Spinal cord (tissue), 9 donors: ENCODE measurements at regions not wholly inside any gene's neighbourhood (a gene's known extent, or its start where the extent isn't known, plus 50 kb on each side); places are given as distances from the start of the nearest gene placed in this dataset.

ENCODE experiments used
- DNase-seq, 6 donors: peaks; one replicate each; pipeline versions ENCODE4 v3.0.0 to v3.0.0-alpha.2; 2013 to 2015; ENCODE audit warnings: low spot score in 6 of 6, low read depth in 4 of 6
- H3K27ac ChIP-seq: one replicate; pipeline ENCODE4 v1.5.1; 2013; ENCODE audit warnings: low read depth, low read length, control low read depth
- H3K27me3 ChIP-seq: one replicate; pipeline ENCODE4 v1.6.1; 2013; ENCODE audit warnings: low read length; ENCODE audit not compliant: control insufficient read depth, insufficient read depth
- H3K36me3 ChIP-seq: one replicate; pipeline ENCODE4 v1.6.1; 2013; ENCODE audit warnings: low read length; ENCODE audit not compliant: control insufficient read depth, insufficient read depth
- H3K4me1 ChIP-seq: one replicate; pipeline ENCODE4 v1.6.1; 2013; ENCODE audit warnings: low read length; ENCODE audit not compliant: control insufficient read depth, insufficient read depth
- H3K4me3 ChIP-seq: one replicate; pipeline ENCODE4 v1.5.1; 2013; ENCODE audit warnings: low read depth, low read length, control low read depth
- H3K9me3 ChIP-seq: one replicate; pipeline ENCODE4 v1.6.1; 2013; ENCODE audit warnings: low read length; ENCODE audit not compliant: control insufficient read depth, insufficient read depth
- WGBS: methylation state at CpG from one replicate; pipeline ENCODE4 v1.1.5; 2013; ENCODE audit warnings: missing lambda C conversion rate; ENCODE audit not compliant: insufficient coverage; 5-methylcytosine and 5-hydroxymethylcytosine counted together
- donor health status: healthy.

DNA sequence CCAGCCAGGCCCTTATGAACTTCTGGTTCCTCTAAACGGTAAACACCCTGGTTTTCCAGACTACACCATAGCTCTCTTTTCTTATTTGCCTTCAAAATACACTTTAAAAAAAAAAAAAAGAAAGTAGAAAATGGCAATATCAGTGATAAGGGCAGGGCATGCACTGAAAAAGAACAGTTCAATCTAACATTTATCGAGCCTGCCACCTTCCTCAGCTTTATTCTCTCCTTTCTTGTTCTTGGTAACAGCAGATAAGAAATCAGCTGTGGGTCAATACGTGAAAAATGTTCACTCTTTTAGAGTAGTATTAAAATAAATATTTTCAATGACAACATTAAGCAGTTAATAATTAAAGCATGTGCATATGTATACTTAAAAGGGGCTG lies 83.1 kb upstream of the ZNF648 start:
- no CpG with 5 or more reads among the region's 3 CpGs for WGBS
- peaks cover 30% of the 10 kb centered on the region for H3K4me1 ChIP-seq
- no peaks in the 10 kb centered on the region for H3K27me3 ChIP-seq
- no peak overlapping the region for H3K4me3 ChIP-seq
- H3K9me3 ChIP-seq = no peaks in the 10 kb centered on the region
- H3K36me3 ChIP-seq = no peaks in the 10 kb centered on the region
- peak overlapping the region; percentile 93 for H3K27ac ChIP-seq
- DNase-seq = no peak

DNA sequence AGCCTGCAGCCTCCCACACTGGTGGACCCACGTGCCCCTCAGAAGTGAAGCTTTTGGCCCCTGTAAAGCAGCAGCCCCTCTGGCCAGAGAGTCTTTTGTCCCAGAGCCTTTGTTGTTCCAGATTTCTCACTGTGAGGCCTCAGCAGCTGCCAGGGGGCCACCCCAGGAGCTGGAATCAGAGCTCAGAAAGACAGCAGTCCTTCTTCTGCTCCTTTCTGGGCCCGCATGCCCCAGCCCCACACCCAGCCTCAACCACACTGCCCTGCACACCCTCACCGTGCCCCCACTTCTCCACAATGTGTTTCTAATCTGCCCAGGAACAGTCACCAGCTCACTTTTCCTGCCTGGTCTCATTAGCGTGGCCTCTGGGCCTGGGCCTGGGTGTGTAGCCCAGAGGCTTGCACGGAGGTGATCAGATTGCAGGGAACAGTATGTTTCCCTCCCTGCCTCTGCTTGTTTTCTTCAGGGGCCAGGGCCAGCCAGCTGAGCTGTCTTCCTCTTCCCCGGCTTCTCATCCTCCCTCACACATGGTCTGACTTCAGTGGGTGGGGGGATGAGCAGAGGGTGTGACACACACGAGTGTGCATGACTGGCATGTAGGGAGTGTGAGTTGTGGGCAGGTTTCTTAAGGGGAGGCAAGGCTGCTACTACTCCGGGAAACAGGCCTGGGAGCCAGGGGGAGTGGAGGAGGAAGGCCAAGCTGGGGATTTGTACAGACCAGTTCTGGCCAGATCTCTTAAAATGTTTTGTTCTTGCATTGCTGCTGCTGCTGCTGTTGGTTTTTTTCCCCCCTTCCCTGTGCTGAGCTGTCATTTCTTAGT lies 82.5 kb upstream of the ZNF648 start:
- no peaks in the 10 kb centered on the region for H3K27me3 ChIP-seq
- H3K9me3 ChIP-seq = no peaks in the 10 kb centered on the region
- WGBS = 23% methylated on average over 7 of the region's 8 CpGs
- H3K27ac ChIP-seq = peak overlapping the region; percentile 93
- no peaks in the 10 kb centered on the region for H3K36me3 ChIP-seq
- DNase-seq = peak in 5 of 6 donors; percentile 33 to 77 (median 46)
- peaks cover 30% of the 10 kb centered on the region for H3K4me1 ChIP-seq
- H3K4me3 ChIP-seq = no peak overlapping the region

DNA sequence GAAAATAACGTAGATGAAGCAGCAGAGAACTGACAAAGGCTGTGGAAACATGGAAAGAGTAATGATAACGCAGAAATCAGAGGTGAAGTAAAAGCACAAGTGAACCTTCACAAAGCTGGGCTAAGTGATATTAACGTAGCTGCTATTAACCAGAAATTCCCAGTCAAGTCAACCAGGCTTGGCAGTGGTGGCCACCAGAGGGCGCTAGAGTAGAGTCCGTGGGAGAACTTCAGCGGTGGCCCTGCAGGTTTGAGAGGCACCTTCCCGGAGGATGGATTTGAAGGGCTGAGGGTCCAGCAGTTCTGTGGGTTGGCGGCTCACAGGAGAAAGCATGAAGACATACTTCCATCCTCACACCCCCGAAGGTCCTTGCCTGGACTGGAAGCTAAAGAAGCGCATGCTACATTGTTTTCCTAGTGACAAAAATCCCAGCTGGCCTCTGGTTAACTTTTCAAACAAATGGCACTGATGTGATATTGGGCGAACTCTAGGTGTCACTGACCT lies 81.7 kb upstream of the ZNF648 start:
- no peaks in the 10 kb centered on the region for H3K36me3 ChIP-seq
- peaks cover 30% of the 10 kb centered on the region for H3K4me1 ChIP-seq
- 33% methylated on average over 8 of the region's 11 CpGs for WGBS
- H3K4me3 ChIP-seq = no peak overlapping the region
- H3K27ac ChIP-seq = peak overlapping the region; percentile 93
- H3K9me3 ChIP-seq = no peaks in the 10 kb centered on the region
- peak; percentile 70 to 95 (median 80) for DNase-seq
- no peaks in the 10 kb centered on the region for H3K27me3 ChIP-seq

- WGBS = 65% methylated on average over 3 of the region's 4 CpGs
- peak overlapping the region; percentile 93 for H3K27ac ChIP-seq
Observed at GRCh38 chr1:182142621-182143020, 81.1 kb upstream of the ZNF648 start.

DNA sequence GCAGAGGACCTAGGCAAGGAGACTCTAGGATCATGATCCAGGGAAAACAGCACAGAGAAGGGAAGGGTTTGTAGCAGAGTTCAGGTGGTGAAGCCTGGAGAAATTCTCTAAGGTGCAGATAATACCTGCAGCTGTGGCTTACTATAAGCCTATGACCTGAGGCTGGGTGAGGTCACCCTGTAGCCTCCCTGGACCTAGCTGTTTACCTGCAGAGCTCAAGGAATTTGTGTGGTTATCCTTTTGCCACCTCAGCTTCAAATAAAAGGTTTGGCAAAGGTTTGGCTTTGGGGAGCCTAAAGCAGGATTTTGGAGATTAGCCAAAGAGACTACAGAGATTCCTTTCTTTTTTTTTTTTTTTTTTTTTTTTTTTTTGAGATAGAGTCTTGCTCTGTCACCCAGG lies 79.5 kb upstream of the ZNF648 start:
- Histone ChIP-seq H3K4me3 (no peak overlapping the region), H3K36me3 (no peaks in the 10 kb centered on the region), H3K27me3 (no peaks in the 10 kb centered on the region), H3K4me1 (peaks cover 30% of the 10 kb centered on the region), H3K9me3 (no peaks in the 10 kb centered on the region), H3K27ac (no peak overlapping the region)
- DNase-seq = no peak

More at GRCh38 chr1:182142621-182143020, 81.1 kb upstream of the ZNF648 start:
- Histone ChIP-seq H3K9me3 (no peaks in the 10 kb centered on the region), H3K4me3 (no peak overlapping the region), H3K4me1 (peaks cover 30% of the 10 kb centered on the region), H3K36me3 (no peaks in the 10 kb centered on the region), H3K27me3 (no peaks in the 10 kb centered on the region)
- no peak for DNase-seq

DNA sequence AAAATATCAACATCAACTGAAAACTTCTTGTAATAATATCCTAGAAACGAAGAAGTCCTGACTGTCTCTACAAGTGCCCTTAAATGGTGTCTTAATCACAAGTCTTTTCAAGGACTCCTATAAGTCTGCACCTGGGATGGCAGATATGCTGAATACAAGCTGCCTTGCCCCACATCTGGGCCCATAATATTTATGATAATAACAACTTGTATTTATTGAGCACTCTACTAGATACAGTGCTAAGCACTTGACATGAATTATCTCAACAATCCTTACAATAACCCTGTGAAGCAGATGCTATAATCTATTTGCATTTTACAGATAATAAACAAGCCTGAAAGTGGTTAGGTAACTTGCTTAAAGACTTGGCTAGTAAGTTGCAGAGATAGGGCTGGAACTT lies 78.0 kb upstream of the ZNF648 start:
- WGBS = no CpG with 5 or more reads among the region's 1 CpG
- Histone ChIP-seq H3K27ac (no peak overlapping the region), H3K27me3 (no peaks in the 10 kb centered on the region), H3K36me3 (no peaks in the 10 kb centered on the region), H3K4me3 (no peak overlapping the region), H3K9me3 (no peaks in the 10 kb centered on the region), H3K4me1 (peaks cover 21% of the 10 kb centered on the region)
- DNase-seq = no peak

GRCh38 chr1:182137546-182137945 lies 76.0 kb upstream of the ZNF648 start:
- WGBS = no CpG with 5 or more reads among the region's 1 CpG
- H3K36me3 ChIP-seq = no peaks in the 10 kb centered on the region
- H3K9me3 ChIP-seq = no peaks in the 10 kb centered on the region
- no peak overlapping the region for H3K27ac ChIP-seq
- no peaks in the 10 kb centered on the region for H3K27me3 ChIP-seq
- DNase-seq = no peak
- no peak overlapping the region for H3K4me3 ChIP-seq
- H3K4me1 ChIP-seq = peaks cover 4% of the 10 kb centered on the region

- DNase-seq = no peak
- H3K9me3 ChIP-seq = no peaks in the 10 kb centered on the region
- H3K27me3 ChIP-seq = no peaks in the 10 kb centered on the region
- H3K4me3 ChIP-seq = no peak overlapping the region
- no peaks in the 10 kb centered on the region for H3K4me1 ChIP-seq
- no CpG with 5 or more reads among the region's 1 CpG for WGBS
- H3K36me3 ChIP-seq = no peaks in the 10 kb centered on the region
- no peak overlapping the region for H3K27ac ChIP-seq
Observed at GRCh38 chr1:182135946-182136345, 74.4 kb upstream of the ZNF648 start.

- no CpG with 5 or more reads among the region's 4 CpGs for WGBS
- no peak for DNase-seq
- no peaks in the 10 kb centered on the region for H3K36me3 ChIP-seq
- no peaks in the 10 kb centered on the region for H3K9me3 ChIP-seq
- H3K4me3 ChIP-seq = no peak overlapping the region
- H3K4me1 ChIP-seq = peaks cover 9% of the 10 kb centered on the region
- no peak overlapping the region for H3K27ac ChIP-seq
- no peaks in the 10 kb centered on the region for H3K27me3 ChIP-seq
Observed at GRCh38 chr1:182134257-182134656, 72.7 kb upstream of the ZNF648 start.

GRCh38 chr1:182133181-182133580 lies 71.7 kb upstream of the ZNF648 start:
- Histone ChIP-seq H3K4me3 (no peak overlapping the region), H3K4me1 (peaks cover 13% of the 10 kb centered on the region), H3K9me3 (no peaks in the 10 kb centered on the region), H3K36me3 (no peaks in the 10 kb centered on the region), H3K27ac (no peak overlapping the region), H3K27me3 (no peaks in the 10 kb centered on the region)
- no CpG with 5 or more reads among the region's 7 CpGs for WGBS
- DNase-seq = no peak
